Chondrocyte (in vitro differentiated cells): ENCODE measurements at regions not wholly inside any gene's neighbourhood (a gene's known extent, or its start where the extent isn't known, plus 50 kb on each side); places are given as distances from the start of the nearest gene placed in this dataset.

Experiments
- DNase-seq: peaks from one replicate; pipeline ENCODE4 v3.0.0; 2021; ENCODE audit warnings: mixed read lengths, low spot score
- H3K27ac Mint-ChIP-seq: one replicate; pipeline ENCODE4 v1.8.0; 2021; ENCODE audit warnings: mild to moderate bottlenecking, moderate library complexity, mixed read lengths; ENCODE audit not compliant: unreplicated experiment
- H3K27me3 Mint-ChIP-seq: 2 replicates; pipeline ENCODE4 v1.8.0; 2021; ENCODE audit warnings: low read depth, mixed read lengths
- H3K36me3 Mint-ChIP-seq: 2 replicates; pipeline ENCODE4 v1.8.0; 2021; ENCODE audit warnings: low read depth, mixed read lengths
- H3K4me1 Mint-ChIP-seq: 2 replicates; pipeline ENCODE4 v1.8.0; 2021; ENCODE audit warnings: low read depth, mild to moderate bottlenecking, mixed read lengths
- H3K4me3 Mint-ChIP-seq: one replicate; pipeline ENCODE4 v1.8.0; 2021; ENCODE audit warnings: mild to moderate bottlenecking, moderate library complexity, mixed read lengths; ENCODE audit not compliant: unreplicated experiment
- H3K9me3 Mint-ChIP-seq: 2 replicates; pipeline ENCODE4 v1.8.0; 2021; ENCODE audit warnings: low read depth, mixed read lengths
- TF ChIP-seq, protein P1 (sequence below): fragments of 200-600 bp; sonication (generic); IDR thresholded peaks from 2 replicates; pipeline ENCODE4 v1.5.0; 2021; ENCODE audit warnings: antibody characterized with exemption, mild to moderate bottlenecking, moderate library complexity

- Mint-ChIP-seq H3K9me3 (peaks cover 25% of the 10 kb centered on the region), H3K27ac (no peak overlapping the region), H3K36me3 (peaks cover 4% of the 10 kb centered on the region), H3K4me3 (no peak overlapping the region), H3K27me3 (no peaks in the 10 kb centered on the region), H3K4me1 (no peaks in the 10 kb centered on the region)
- TF ChIP-seq, protein P1, sequence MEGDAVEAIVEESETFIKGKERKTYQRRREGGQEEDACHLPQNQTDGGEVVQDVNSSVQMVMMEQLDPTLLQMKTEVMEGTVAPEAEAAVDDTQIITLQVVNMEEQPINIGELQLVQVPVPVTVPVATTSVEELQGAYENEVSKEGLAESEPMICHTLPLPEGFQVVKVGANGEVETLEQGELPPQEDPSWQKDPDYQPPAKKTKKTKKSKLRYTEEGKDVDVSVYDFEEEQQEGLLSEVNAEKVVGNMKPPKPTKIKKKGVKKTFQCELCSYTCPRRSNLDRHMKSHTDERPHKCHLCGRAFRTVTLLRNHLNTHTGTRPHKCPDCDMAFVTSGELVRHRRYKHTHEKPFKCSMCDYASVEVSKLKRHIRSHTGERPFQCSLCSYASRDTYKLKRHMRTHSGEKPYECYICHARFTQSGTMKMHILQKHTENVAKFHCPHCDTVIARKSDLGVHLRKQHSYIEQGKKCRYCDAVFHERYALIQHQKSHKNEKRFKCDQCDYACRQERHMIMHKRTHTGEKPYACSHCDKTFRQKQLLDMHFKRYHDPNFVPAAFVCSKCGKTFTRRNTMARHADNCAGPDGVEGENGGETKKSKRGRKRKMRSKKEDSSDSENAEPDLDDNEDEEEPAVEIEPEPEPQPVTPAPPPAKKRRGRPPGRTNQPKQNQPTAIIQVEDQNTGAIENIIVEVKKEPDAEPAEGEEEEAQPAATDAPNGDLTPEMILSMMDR: no peak
- DNase-seq: no peak
Measured at GRCh38 chr6:55983861-55984260, 108.5 kb upstream of the BMP5 start.

- H3K27me3 Mint-ChIP-seq: no peaks in the 10 kb centered on the region
- no peak for DNase-seq
- TF ChIP-seq, protein P1: no peak
- H3K36me3 Mint-ChIP-seq: peaks cover 4% of the 10 kb centered on the region
- H3K4me1 Mint-ChIP-seq: peaks cover 4% of the 10 kb centered on the region
- H3K4me3 Mint-ChIP-seq: no peak overlapping the region
- no peak overlapping the region for H3K27ac Mint-ChIP-seq
- H3K9me3 Mint-ChIP-seq: peaks cover 16% of the 10 kb centered on the region
Measured at GRCh38 chr6:55981660-55982059, 106.3 kb upstream of the BMP5 start.

GRCh38 chr6:55980627-55981211 lies 105.3 kb upstream of the BMP5 start:
- Mint-ChIP-seq H3K36me3 (peaks cover 4% of the 10 kb centered on the region), H3K9me3 (peaks cover 16% of the 10 kb centered on the region), H3K4me1 (peaks cover 4% of the 10 kb centered on the region), H3K27ac (no peak overlapping the region), H3K27me3 (no peaks in the 10 kb centered on the region), H3K4me3 (no peak overlapping the region)
- TF ChIP-seq, protein P1: peak; percentile 96
- no peak for DNase-seq

DNA sequence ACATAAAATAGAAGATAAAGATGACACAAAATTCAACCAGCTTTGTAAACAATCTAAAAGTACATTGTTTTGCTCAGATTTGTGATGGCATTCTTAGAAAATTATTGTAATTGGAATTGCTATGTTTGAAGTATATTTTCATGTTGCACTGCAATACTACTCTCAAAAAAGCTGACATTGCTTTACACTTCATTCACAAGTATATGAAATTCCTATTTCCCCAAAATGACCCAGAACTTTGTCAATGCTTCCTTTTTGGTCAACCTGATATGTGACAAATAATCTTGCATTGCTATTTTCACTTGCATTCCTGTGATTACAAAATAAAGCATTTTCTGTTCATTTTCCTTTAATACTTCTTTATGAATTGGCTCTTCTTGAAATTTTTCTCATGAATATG lies 104.1 kb upstream of the BMP5 start:
- H3K4me3 Mint-ChIP-seq: no peak overlapping the region
- TF ChIP-seq, protein P1: no peak
- H3K27ac Mint-ChIP-seq: no peak overlapping the region
- peaks cover 13% of the 10 kb centered on the region for H3K9me3 Mint-ChIP-seq
- peaks cover 2% of the 10 kb centered on the region for H3K36me3 Mint-ChIP-seq
- peaks cover 4% of the 10 kb centered on the region for H3K4me1 Mint-ChIP-seq
- no peak for DNase-seq
- no peaks in the 10 kb centered on the region for H3K27me3 Mint-ChIP-seq

DNA sequence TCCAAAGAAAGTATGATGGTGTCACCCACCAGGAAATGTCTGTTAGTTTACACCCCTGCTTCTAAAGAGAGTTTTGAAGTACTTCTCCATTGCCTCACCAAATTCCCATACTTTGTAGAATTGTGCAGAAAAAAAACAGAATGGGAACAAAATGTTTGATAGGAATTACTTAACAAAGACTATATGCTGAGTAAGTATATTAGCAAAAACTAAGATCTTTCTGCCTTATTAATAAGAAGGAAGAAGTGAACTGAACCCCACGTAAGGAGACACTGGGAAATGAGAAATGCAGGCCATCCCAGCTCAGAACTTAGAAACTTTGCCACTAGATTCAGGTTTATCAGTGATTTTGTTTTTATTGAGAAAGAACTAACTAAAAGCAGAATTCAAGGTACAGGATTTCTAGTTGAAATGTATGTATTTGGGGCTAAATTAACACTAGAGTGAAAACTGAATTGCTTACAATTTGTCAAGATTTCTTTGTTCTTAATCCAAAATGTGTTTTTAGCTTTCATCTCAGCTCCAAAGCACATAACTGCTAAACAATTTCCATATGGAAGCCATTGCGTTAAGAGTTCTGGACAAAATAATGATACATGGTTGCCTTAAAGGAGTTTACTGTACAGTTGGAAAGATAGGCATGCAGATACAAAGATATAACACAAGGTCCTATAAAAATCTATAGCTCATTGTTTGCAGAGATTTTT lies 102.7 kb upstream of the BMP5 start:
- H3K4me1 Mint-ChIP-seq: peaks cover 4% of the 10 kb centered on the region
- peaks cover 3% of the 10 kb centered on the region for H3K9me3 Mint-ChIP-seq
- H3K27me3 Mint-ChIP-seq: no peaks in the 10 kb centered on the region
- H3K27ac Mint-ChIP-seq: no peak overlapping the region
- no peak for DNase-seq
- no peaks in the 10 kb centered on the region for H3K36me3 Mint-ChIP-seq
- H3K4me3 Mint-ChIP-seq: no peak overlapping the region
- TF ChIP-seq, protein P1: no peak
